Neural cell (in vitro differentiated cells): ENCODE measurements at regions not wholly inside any gene's neighbourhood (a gene's known extent, or its start where the extent isn't known, plus 50 kb on each side); places are given as distances from the start of the nearest gene placed in this dataset.

ENCODE experiments used
- H2AFZ ChIP-seq: fragments of 200-600, 300-800 bp; sonication (generic), shearing (Covaris generic); 2 replicates; pipeline ENCODE4 v1.6.0; 2014; ENCODE audit warnings: low read depth, mild to moderate bottlenecking, antibody characterized with exemption, low read length, moderate library complexity
- H3F3A ChIP-seq: fragments of 200-600 bp; shearing (Covaris generic); 2 replicates; pipeline ENCODE4 v1.6.1; 2016; ENCODE audit warnings: mild to moderate bottlenecking, moderate library complexity, mixed read lengths, antibody characterized with exemption, low read length; ENCODE audit not compliant: insufficient read depth, poor library complexity, severe bottlenecking
- H3K27ac ChIP-seq: fragments of 200-600, 300-800 bp; sonication (generic), shearing (Covaris generic); 2 replicates; pipeline ENCODE4 v1.5.1; 2014; ENCODE audit warnings: mild to moderate bottlenecking, low read length, moderate library complexity
- H3K27me3 ChIP-seq: fragments of 300-800, 200-600 bp; sonication (generic), shearing (Covaris generic); 2 replicates; pipeline ENCODE4 v1.6.0; 2014; ENCODE audit warnings: mild to moderate bottlenecking, low read depth, low read length, moderate library complexity; ENCODE audit not compliant: insufficient read depth
- H3K36me3 ChIP-seq: fragments of 300-800, 200-600 bp; sonication (generic), shearing (Covaris generic); 2 replicates; pipeline ENCODE4 v1.5.1; 2014; ENCODE audit warnings: mild to moderate bottlenecking, antibody characterized with exemption, low read length, moderate library complexity; ENCODE audit not compliant: insufficient read depth
- H3K4me2 ChIP-seq: fragments of 300-800, 200-600 bp; sonication (generic), shearing (Covaris generic); 2 replicates; pipeline ENCODE4 v1.6.0; 2014; ENCODE audit warnings: mild to moderate bottlenecking, low read length
- H3K4me3 ChIP-seq: fragments of 300-800, 200-600 bp; sonication (generic), shearing (Covaris generic); 2 replicates; pipeline ENCODE4 v1.5.1; 2014; ENCODE audit warnings: mild to moderate bottlenecking, low read length, moderate library complexity
- H3K79me2 ChIP-seq: fragments of 200-600 bp; shearing (Covaris generic); replicated peaks from 2 replicates; pipeline ENCODE4 v1.6.0; 2014; ENCODE audit warnings: mild to moderate bottlenecking, low read length, moderate library complexity; ENCODE audit not compliant: insufficient read depth
- H3K9ac ChIP-seq: fragments of 300-800, 200-600 bp; sonication (generic), shearing (Covaris generic); 2 replicates; pipeline ENCODE4 v1.6.1; 2016; ENCODE audit warnings: mild to moderate bottlenecking, low read length, mixed read lengths
- H3K9me2 ChIP-seq: fragments of 200-600 bp; shearing (Covaris generic); 2 replicates; pipeline ENCODE4 v1.6.1; 2016; ENCODE audit warnings: mild to moderate bottlenecking, low read length, mixed read lengths; ENCODE audit not compliant: insufficient read depth
- H3K9me3 ChIP-seq: fragments of 200-600, 300-800 bp; sonication (generic), shearing (Covaris generic); 2 replicates; pipeline ENCODE4 v1.6.1; 2016; ENCODE audit warnings: mild to moderate bottlenecking, mixed run types, low read length, moderate library complexity, mixed read lengths
- H4K20me1 ChIP-seq: fragments of 200-600 bp; shearing (Covaris generic); 2 replicates; pipeline ENCODE4 v1.6.1; 2016; ENCODE audit warnings: mild to moderate bottlenecking, mixed run types; ENCODE audit not compliant: insufficient read depth
- EP300 ChIP-seq: fragments of 450-650 bp; conservative IDR thresholded peaks from 2 replicates; pipeline ENCODE4 v1.6.1; 2014; ENCODE audit warnings: antibody characterized with exemption, mild to moderate bottlenecking, moderate library complexity; ENCODE audit not compliant: poor library complexity, severe bottlenecking
- EZH2 ChIP-seq: fragments of 200-600, 300-800 bp; shearing (Covaris generic), sonication (generic); IDR thresholded peaks from 2 replicates; pipeline ENCODE4 v1.6.1; 2014; ENCODE audit warnings: antibody characterized with exemption, low read length, borderline replicate concordance, mild to moderate bottlenecking; ENCODE audit not compliant: insufficient read depth, poor library complexity, severe bottlenecking
- MXI1 ChIP-seq: fragments of 450-650 bp; conservative IDR thresholded peaks from 2 replicates; pipeline ENCODE4 v1.6.1; 2014; ENCODE audit warnings: antibody characterized with exemption, mild to moderate bottlenecking; ENCODE audit not compliant: poor library complexity, severe bottlenecking
- POLR2AphosphoS5 ChIP-seq: IDR thresholded peaks from 2 replicates; pipeline ENCODE4 v1.6.1; 2012
- RAD21 ChIP-seq: fragments of 450-650 bp; conservative IDR thresholded peaks from 2 replicates; pipeline ENCODE4 v1.6.1; 2014; ENCODE audit warnings: antibody characterized with exemption, mild to moderate bottlenecking, moderate library complexity
- SMC3 ChIP-seq: fragments of 450-650 bp; conservative IDR thresholded peaks from 2 replicates; pipeline ENCODE4 v1.6.1; 2014; ENCODE audit warnings: antibody characterized with exemption, mild to moderate bottlenecking, moderate library complexity; ENCODE audit not compliant: poor library complexity
- TAF1 ChIP-seq: IDR thresholded peaks from 2 replicates; pipeline ENCODE4 v1.6.1; 2012; ENCODE audit warnings: low read depth
- TF ChIP-seq, protein P1 (sequence below): fragments of 450-650 bp; IDR thresholded peaks from 2 replicates; pipeline ENCODE4 v1.5.1; 2014; ENCODE audit warnings: antibody characterized with exemption, mild to moderate bottlenecking, moderate library complexity; ENCODE audit not compliant: poor library complexity, severe bottlenecking
- TF ChIP-seq, protein P2 (sequence below): IDR thresholded peaks from 2 replicates; pipeline ENCODE4 v1.6.1; 2012; ENCODE audit warnings: borderline replicate concordance

DNA sequence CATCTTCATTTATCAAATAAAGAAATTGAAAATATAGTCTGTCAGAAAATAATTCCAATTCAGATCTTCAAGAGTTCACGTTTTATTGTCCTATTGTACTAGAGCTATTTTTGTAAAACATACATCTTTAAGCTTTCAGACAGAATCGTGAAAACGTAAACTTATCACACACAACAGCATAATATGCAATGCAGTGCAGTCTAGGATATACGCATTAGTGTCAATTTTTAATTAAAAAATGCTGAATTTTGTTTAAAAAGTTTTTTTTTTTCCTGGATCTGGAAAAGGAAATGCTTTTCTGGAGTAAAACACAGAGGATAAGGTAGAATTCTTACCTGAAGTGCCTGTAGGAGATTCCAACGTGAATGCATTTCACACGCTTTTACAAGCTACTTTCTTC is 458.2 kb upstream of the KLF6 start:
- H3K4me3 ChIP-seq = no peak overlapping the region
- no peaks in the 10 kb centered on the region for H4K20me1 ChIP-seq
- TF ChIP-seq, protein P1, sequence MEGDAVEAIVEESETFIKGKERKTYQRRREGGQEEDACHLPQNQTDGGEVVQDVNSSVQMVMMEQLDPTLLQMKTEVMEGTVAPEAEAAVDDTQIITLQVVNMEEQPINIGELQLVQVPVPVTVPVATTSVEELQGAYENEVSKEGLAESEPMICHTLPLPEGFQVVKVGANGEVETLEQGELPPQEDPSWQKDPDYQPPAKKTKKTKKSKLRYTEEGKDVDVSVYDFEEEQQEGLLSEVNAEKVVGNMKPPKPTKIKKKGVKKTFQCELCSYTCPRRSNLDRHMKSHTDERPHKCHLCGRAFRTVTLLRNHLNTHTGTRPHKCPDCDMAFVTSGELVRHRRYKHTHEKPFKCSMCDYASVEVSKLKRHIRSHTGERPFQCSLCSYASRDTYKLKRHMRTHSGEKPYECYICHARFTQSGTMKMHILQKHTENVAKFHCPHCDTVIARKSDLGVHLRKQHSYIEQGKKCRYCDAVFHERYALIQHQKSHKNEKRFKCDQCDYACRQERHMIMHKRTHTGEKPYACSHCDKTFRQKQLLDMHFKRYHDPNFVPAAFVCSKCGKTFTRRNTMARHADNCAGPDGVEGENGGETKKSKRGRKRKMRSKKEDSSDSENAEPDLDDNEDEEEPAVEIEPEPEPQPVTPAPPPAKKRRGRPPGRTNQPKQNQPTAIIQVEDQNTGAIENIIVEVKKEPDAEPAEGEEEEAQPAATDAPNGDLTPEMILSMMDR = no peak
- TF ChIP-seq EP300 (no peak), TAF1 (no peak), RAD21 (no peak), EZH2 (no peak)
- TF ChIP-seq, protein P2, sequence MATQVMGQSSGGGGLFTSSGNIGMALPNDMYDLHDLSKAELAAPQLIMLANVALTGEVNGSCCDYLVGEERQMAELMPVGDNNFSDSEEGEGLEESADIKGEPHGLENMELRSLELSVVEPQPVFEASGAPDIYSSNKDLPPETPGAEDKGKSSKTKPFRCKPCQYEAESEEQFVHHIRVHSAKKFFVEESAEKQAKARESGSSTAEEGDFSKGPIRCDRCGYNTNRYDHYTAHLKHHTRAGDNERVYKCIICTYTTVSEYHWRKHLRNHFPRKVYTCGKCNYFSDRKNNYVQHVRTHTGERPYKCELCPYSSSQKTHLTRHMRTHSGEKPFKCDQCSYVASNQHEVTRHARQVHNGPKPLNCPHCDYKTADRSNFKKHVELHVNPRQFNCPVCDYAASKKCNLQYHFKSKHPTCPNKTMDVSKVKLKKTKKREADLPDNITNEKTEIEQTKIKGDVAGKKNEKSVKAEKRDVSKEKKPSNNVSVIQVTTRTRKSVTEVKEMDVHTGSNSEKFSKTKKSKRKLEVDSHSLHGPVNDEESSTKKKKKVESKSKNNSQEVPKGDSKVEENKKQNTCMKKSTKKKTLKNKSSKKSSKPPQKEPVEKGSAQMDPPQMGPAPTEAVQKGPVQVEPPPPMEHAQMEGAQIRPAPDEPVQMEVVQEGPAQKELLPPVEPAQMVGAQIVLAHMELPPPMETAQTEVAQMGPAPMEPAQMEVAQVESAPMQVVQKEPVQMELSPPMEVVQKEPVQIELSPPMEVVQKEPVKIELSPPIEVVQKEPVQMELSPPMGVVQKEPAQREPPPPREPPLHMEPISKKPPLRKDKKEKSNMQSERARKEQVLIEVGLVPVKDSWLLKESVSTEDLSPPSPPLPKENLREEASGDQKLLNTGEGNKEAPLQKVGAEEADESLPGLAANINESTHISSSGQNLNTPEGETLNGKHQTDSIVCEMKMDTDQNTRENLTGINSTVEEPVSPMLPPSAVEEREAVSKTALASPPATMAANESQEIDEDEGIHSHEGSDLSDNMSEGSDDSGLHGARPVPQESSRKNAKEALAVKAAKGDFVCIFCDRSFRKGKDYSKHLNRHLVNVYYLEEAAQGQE = no peak
- H2AFZ ChIP-seq = no peak overlapping the region
- no peak overlapping the region for H3K9ac ChIP-seq
- H3K27me3 ChIP-seq = no peaks in the 10 kb centered on the region
- H3K9me3 ChIP-seq = no peaks in the 10 kb centered on the region
- no peak overlapping the region for H3K27ac ChIP-seq
- H3K4me2 ChIP-seq = no peak overlapping the region
- no peaks in the 10 kb centered on the region for H3K79me2 ChIP-seq
- peaks cover 3% of the 10 kb centered on the region for H3F3A ChIP-seq
- H3K9me2 ChIP-seq = no peaks in the 10 kb centered on the region
- H3K36me3 ChIP-seq = no peaks in the 10 kb centered on the region

DNA sequence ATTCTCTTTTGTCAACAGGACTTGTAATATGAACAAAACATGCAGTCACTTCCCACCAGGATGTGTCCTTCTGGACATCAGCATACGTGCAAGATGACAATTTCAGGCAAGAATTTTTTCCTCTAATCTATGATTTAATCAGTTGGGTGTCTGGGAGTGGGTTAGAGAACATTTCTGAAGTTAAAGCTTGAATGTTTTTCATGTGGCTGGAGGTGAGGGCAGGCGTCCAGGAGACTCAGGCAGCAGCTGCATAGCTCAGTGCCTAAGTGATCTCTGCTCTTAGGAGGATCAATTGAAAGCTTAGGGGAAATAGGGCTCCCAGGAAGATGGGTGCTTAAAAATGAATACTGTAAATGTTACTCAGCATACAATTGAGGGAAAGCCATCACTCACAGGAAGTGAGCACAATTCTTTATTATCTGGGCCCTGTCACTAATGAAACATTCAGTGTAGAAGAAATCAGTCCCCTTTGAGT is 457.6 kb upstream of the KLF6 start:
- no peaks in the 10 kb centered on the region for H3K9me3 ChIP-seq
- H3K4me3 ChIP-seq = no peak overlapping the region
- no peak overlapping the region for H3K4me2 ChIP-seq
- H4K20me1 ChIP-seq = no peaks in the 10 kb centered on the region
- peaks cover 3% of the 10 kb centered on the region for H3F3A ChIP-seq
- H3K36me3 ChIP-seq = no peaks in the 10 kb centered on the region
- H3K27ac ChIP-seq = no peak overlapping the region
- H3K79me2 ChIP-seq = no peaks in the 10 kb centered on the region
- H2AFZ ChIP-seq = no peak overlapping the region
- no peak overlapping the region for H3K9ac ChIP-seq
- H3K9me2 ChIP-seq = no peaks in the 10 kb centered on the region
- TF ChIP-seq MXI1 (no peak), RAD21 (no peak), TAF1 (no peak), EZH2 (no peak), POLR2AphosphoS5 (no peak), EP300 (no peak), SMC3 (no peak)
- TF ChIP-seq, protein P1 = no peak
- TF ChIP-seq, protein P2 = no peak
- no peaks in the 10 kb centered on the region for H3K27me3 ChIP-seq
